IMR-90 (cell line): ENCODE measurements at regions not wholly inside any gene's neighbourhood (a gene's known extent, or its start where the extent isn't known, plus 50 kb on each side); places are given as distances from the start of the nearest gene placed in this dataset.

Source experiments
- ATAC-seq: fragments of 200-7000 bp; cut with Tn5 transposase; 2 replicates; pipeline ENCODE4 v1.9.1; 2020; ENCODE audit warnings: low read depth, mild to moderate bottlenecking, moderate library complexity
- BruUV-seq: library from RNA; stranded (reverse); fragments of 400-500 nt; replicated peaks from 2 replicates; lab custom pipeline; 2021; lab: Mats Ljungman, UMichigan
- CTCF ChIA-PET: fragments of 300-600 bp; formaldehyde crosslinking; extraction: SDS; loops from one replicate; lab custom pipeline; 2021; ENCODE audit warnings: antibody characterized with exemption; lab: Yijun Ruan, JAX
- POLR2A ChIA-PET: fragments of 300-600 bp; sonication (Branson Sonifier 250); formaldehyde crosslinking; loops from one replicate; lab custom pipeline; 2022; ENCODE audit warnings: antibody characterized with exemption; ENCODE audit not compliant: unreplicated experiment; lab: Charles Lee
- DNase-seq: peaks from one replicate; pipeline ENCODE4 v3.0.0; 2013
- H2AFZ ChIP-seq: replicated peaks from 2 replicates; pipeline ENCODE3; 2013; ENCODE audit warnings: low read length, mild to moderate bottlenecking; ENCODE audit not compliant: poor library complexity
- H2AK5ac ChIP-seq: 2 replicates; pipeline ENCODE4 v1.6.1; 2013; ENCODE audit warnings: low read depth, low read length, inconsistent platforms
- H2AK9ac ChIP-seq: replicated peaks from 2 replicates; pipeline ENCODE3; 2013; ENCODE audit warnings: mild to moderate bottlenecking, low read depth, low read length, moderate library complexity; ENCODE audit not compliant: poor library complexity
- H2BK120ac ChIP-seq: 2 replicates; pipeline ENCODE4 v1.6.1; 2013; ENCODE audit warnings: low read depth, low read length, inconsistent platforms
- H2BK15ac ChIP-seq: 3 replicates; pipeline ENCODE4 v1.6.1; 2013; ENCODE audit warnings: low read depth, low read length, inconsistent platforms
- H2BK20ac ChIP-seq: 2 replicates; pipeline ENCODE4 v1.6.1; 2013; ENCODE audit warnings: low read depth, mild to moderate bottlenecking, inconsistent platforms, low read length, moderate library complexity
- H2BK5ac ChIP-seq: 2 replicates; pipeline ENCODE4 v1.6.1; 2013; ENCODE audit warnings: mild to moderate bottlenecking, low read depth, low read length, inconsistent platforms; ENCODE audit not compliant: poor library complexity, severe bottlenecking
- H3K14ac ChIP-seq: replicated peaks from 2 replicates; pipeline ENCODE4 v1.6.1; 2013; ENCODE audit warnings: low read depth, low read length, inconsistent platforms
- H3K18ac ChIP-seq: 2 replicates; pipeline ENCODE4 v1.6.1; 2013; ENCODE audit warnings: low read depth, low read length, control low read depth
- H3K23ac ChIP-seq: 2 replicates; pipeline ENCODE4 v1.6.1; 2013; ENCODE audit warnings: low read depth, low read length, inconsistent platforms
- H3K27ac ChIP-seq: 2 replicates; pipeline ENCODE4 v1.5.1; 2013; ENCODE audit warnings: mild to moderate bottlenecking, control low read depth, low read length; ENCODE audit not compliant: insufficient read depth
- H3K27me3 ChIP-seq: 2 replicates; pipeline ENCODE4 v1.6.1; 2013; ENCODE audit warnings: low read length; ENCODE audit not compliant: control insufficient read depth, insufficient read depth
- H3K36me3 ChIP-seq: 2 replicates; pipeline ENCODE4 v1.6.1; 2013; ENCODE audit warnings: low read length, mixed read lengths; ENCODE audit not compliant: control insufficient read depth, insufficient read depth
- H3K4ac ChIP-seq: 2 replicates; pipeline ENCODE4 v1.6.1; 2013; ENCODE audit warnings: low read depth, low read length, inconsistent platforms
- H3K4me1 ChIP-seq: 2 replicates; pipeline ENCODE4 v1.6.1; 2013; ENCODE audit warnings: low read length, mixed read lengths; ENCODE audit not compliant: control insufficient read depth, insufficient read depth
- H3K4me2 ChIP-seq: 2 replicates; pipeline ENCODE4 v1.6.1; 2013; ENCODE audit warnings: low read depth, mild to moderate bottlenecking, control low read depth, low read length, moderate library complexity
- H3K4me3 ChIP-seq: 2 replicates; pipeline ENCODE4 v1.5.1; 2013; ENCODE audit warnings: low read depth, mild to moderate bottlenecking, control low read depth, low read length, moderate library complexity; ENCODE audit not compliant: insufficient read depth
- H3K56ac ChIP-seq: 2 replicates; pipeline ENCODE4 v1.6.1; 2013; ENCODE audit warnings: low read length, inconsistent platforms; ENCODE audit not compliant: insufficient read depth; ENCODE audit errors: extremely low read depth
- H3K79me1 ChIP-seq, 2 experiments: 2 replicates each; pipeline ENCODE4 v1.6.1; 2013; ENCODE audit warnings: low read length in 2 of 2, inconsistent platforms in 1 of 2, low read depth in 1 of 2
- H3K9ac ChIP-seq: 2 replicates; pipeline ENCODE4 v1.6.1; 2013; ENCODE audit warnings: low read depth, low read length, control low read depth
- H3K9me1 ChIP-seq: 2 replicates; pipeline ENCODE4 v1.6.1; 2013; ENCODE audit warnings: low read length, inconsistent platforms; ENCODE audit not compliant: insufficient read depth
- H3K9me3 ChIP-seq: 2 replicates; pipeline ENCODE4 v1.6.1; 2013; ENCODE audit warnings: low read length; ENCODE audit not compliant: control insufficient read depth, insufficient read depth
- H4K20me1 ChIP-seq: 2 replicates; pipeline ENCODE4 v1.6.1; 2013; ENCODE audit warnings: low read length, inconsistent platforms; ENCODE audit not compliant: insufficient read depth
- H4K5ac ChIP-seq: 2 replicates; pipeline ENCODE4 v1.6.1; 2013; ENCODE audit warnings: mild to moderate bottlenecking, low read depth, low read length, control low read depth
- H4K8ac ChIP-seq, 2 experiments: 2 replicates each; pipeline ENCODE4 v1.6.1; 2013; ENCODE audit warnings: low read depth in 2 of 2, low read length in 2 of 2, control low read depth in 1 of 2, inconsistent platforms in 1 of 2
- H4K91ac ChIP-seq: 2 replicates; pipeline ENCODE4 v1.6.1; 2013; ENCODE audit warnings: low read depth, low read length, inconsistent platforms; ENCODE audit not compliant: insufficient read depth
- CEBPB ChIP-seq: IDR thresholded peaks from 2 replicates; pipeline ENCODE4 v1.6.1; 2012; ENCODE audit warnings: low read depth, low read length, improper control_type of control experiment
- MXI1 ChIP-seq: IDR thresholded peaks from 2 replicates; pipeline ENCODE4 v1.6.1; 2012; ENCODE audit warnings: low read depth, mild to moderate bottlenecking, low read length, moderate library complexity, borderline replicate concordance
- POLR2A ChIP-seq: IDR thresholded peaks from 2 replicates; pipeline ENCODE4 v1.6.1; 2012; ENCODE audit warnings: mild to moderate bottlenecking, low read depth, low read length
- WGBS, 2 experiments: methylation state at CpG; one replicate each; pipeline versions ENCODE4 v1.1.5 to v1.1.7; 2013; ENCODE audit warnings: missing lambda C conversion rate in 2 of 2; ENCODE audit not compliant: insufficient read length in 1 of 2; ENCODE audit errors: extremely low coverage in 2 of 2; 5-methylcytosine and 5-hydroxymethylcytosine counted together
- dilution Hi-C: fragments of 300-500 bp; cut with HindIII; formaldehyde crosslinking; loops from one replicate; pipeline ENCODE4 v1.14.3; 2018; ENCODE audit warnings: low sequenced_read_pairs; ENCODE audit not compliant: unreplicated experiment
- in situ Hi-C: fragments of 300-500 bp; cut with MboI; formaldehyde crosslinking; loops from 3 replicates; pipeline ENCODE4 v1.14.3; 2019; ENCODE audit warnings: low sequenced_read_pairs, inconsistent platforms, mixed read lengths
- intact Hi-C: fragments of 100-400 bp; cut with micrococcal nuclease; formaldehyde crosslinking; loops from 2 replicates; pipeline ENCODE4 v1.10.0; 2022

DNA sequence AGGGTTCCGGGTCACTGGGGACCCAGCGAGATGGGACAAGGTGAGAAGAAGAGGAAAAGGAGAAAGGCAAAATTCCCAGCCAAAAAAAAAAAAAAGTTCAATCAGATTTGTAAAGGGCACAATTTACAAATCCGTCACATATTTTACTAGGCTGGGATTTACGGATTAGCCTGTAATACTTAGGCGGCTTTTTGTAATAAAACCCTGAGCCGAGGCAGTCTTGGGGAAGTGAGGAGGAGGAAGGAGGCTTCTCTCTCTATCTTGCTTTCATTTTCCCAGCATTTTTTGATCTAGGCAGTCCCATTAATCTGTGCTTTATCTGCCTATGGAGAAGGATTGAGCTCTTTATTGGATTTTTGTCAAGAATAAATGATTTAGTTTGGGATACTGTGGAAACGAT is 130.6 kb upstream of the SDK2 start:
- BruUV-seq, result no TSS peak
- ChIA-PET CTCF (no interaction called here), POLR2A (no interaction called here)
- no peak overlapping the region for H4K8ac ChIP-seq
- H3K9me1 ChIP-seq, result no peaks in the 10 kb centered on the region
- dilution Hi-C loops (no loop called here), in situ Hi-C loops (no loop called here), intact Hi-C loops (no loop called here)
- no peak overlapping the region for H3K18ac ChIP-seq
- no peak overlapping the region for H4K91ac ChIP-seq
- H3K79me1 ChIP-seq, result no peaks in the 10 kb centered on the region
- H2BK5ac ChIP-seq, result no peak overlapping the region
- no peaks in the 10 kb centered on the region for H4K20me1 ChIP-seq
- H3K9ac ChIP-seq, result no peak overlapping the region
- H3K4me1 ChIP-seq, result no peaks in the 10 kb centered on the region
- H3K4me3 ChIP-seq, result no peak overlapping the region
- no peak overlapping the region for H2BK20ac ChIP-seq
- no peak overlapping the region for H3K23ac ChIP-seq
- no CpG with 5 or more reads among the region's 7 CpGs for WGBS, 2 experiments
- H3K27ac ChIP-seq, result no peak overlapping the region
- ATAC-seq (no peak), DNase-seq (no peak)
- TF ChIP-seq CEBPB (no peak), POLR2A (no peak), MXI1 (no peak)
- no peak overlapping the region for H3K4me2 ChIP-seq
- H3K56ac ChIP-seq, result no peak overlapping the region
- no peak overlapping the region for H4K5ac ChIP-seq
- H3K27me3 ChIP-seq, result no peaks in the 10 kb centered on the region
- no peak overlapping the region for H2BK15ac ChIP-seq
- H2AK9ac ChIP-seq, result no peak overlapping the region
- no peak overlapping the region for H2BK120ac ChIP-seq
- H3K9me3 ChIP-seq, result peaks cover 19% of the 10 kb centered on the region
- no peak overlapping the region for H3K4ac ChIP-seq
- H3K14ac ChIP-seq, result no peak overlapping the region
- H2AFZ ChIP-seq, result no peak overlapping the region
- no peak overlapping the region for H2AK5ac ChIP-seq
- H3K36me3 ChIP-seq, result no peaks in the 10 kb centered on the region
